A549 (cell line): ENCODE measurements at regions not wholly inside any gene's neighbourhood (a gene's known extent, or its start where the extent isn't known, plus 50 kb on each side); places are given as distances from the start of the nearest gene placed in this dataset.

Source experiments
- ATAC-seq, 2 experiments: fragments of 200-7000 bp in 1 of 2; fragments of >200 bp in 1 of 2; cut with Nextera tagmentation in 1 of 2; cut with Tn5 transposase in 1 of 2; 3 replicates each; pipeline versions ENCODE4 v1.8.0 to v1.9.1; 2018 to 2020; ENCODE audit warnings: mild to moderate bottlenecking in 1 of 2, moderate library complexity in 1 of 2
- CTCF ChIA-PET: fragments of 300-600 bp; sonication (Branson Sonifier 250); formaldehyde crosslinking; extraction: SDS; loops from one replicate; lab custom pipeline; 2021; ENCODE audit warnings: antibody characterized with exemption, inconsistent platforms; lab: Yijun Ruan, JAX
- POLR2A ChIA-PET: fragments of 350-600 bp; formaldehyde crosslinking; extraction: SDS; loops from one replicate; lab custom pipeline; 2021; ENCODE audit warnings: antibody characterized with exemption, inconsistent platforms; lab: Yijun Ruan, JAX
- DNase-seq, 2 experiments: peaks; one replicate each; pipeline versions ENCODE4 v3.0.0 to v3.0.0-alpha.2; 2011 to 2016; ENCODE audit warnings: low read depth in 1 of 2, low spot score in 1 of 2
- FAIRE-seq: peaks from 2 replicates; lab custom pipeline; 2011; peaks lifted over from hg19 to GRCh38; lab: Jason Lieb, UNC
- H3K27ac ChIP-seq, 2 experiments: fragments of >200 bp; sonication (Bioruptor Twin); formaldehyde crosslinking; 3 replicates each; pipeline ENCODE4 v1.5.1; 2016 to 2017
- H3K4me1 ChIP-seq: fragments of >200 bp; sonication (Bioruptor Twin); formaldehyde crosslinking; 3 replicates; pipeline ENCODE4 v1.6.1; 2016
- H3K4me2 ChIP-seq: fragments of >200 bp; sonication (Bioruptor Twin); formaldehyde crosslinking; 3 replicates; pipeline ENCODE4 v1.6.1; 2016
- H3K4me3 ChIP-seq: fragments of >200 bp; sonication (Bioruptor Twin); formaldehyde crosslinking; 3 replicates; pipeline ENCODE4 v1.5.1; 2016
- H3K9me3 ChIP-seq: fragments of >200 bp; sonication (Bioruptor Twin); formaldehyde crosslinking; 3 replicates; pipeline ENCODE4 v1.6.1; 2016
- BCL3 ChIP-seq: fragments of >200 bp; sonication (Bioruptor Twin); formaldehyde crosslinking; IDR thresholded peaks from 3 replicates; pipeline ENCODE4 v1.6.1; 2016
- E2F6 ChIP-seq: IDR thresholded peaks from 2 replicates; pipeline ENCODE4 v1.6.1; 2012; ENCODE audit warnings: low read depth, borderline replicate concordance
- EHMT2 ChIP-seq: fragments of 200-600 bp; sonication (generic); IDR thresholded peaks from 2 replicates; pipeline ENCODE4 v1.6.1; 2016; ENCODE audit warnings: antibody characterized with exemption, low read depth, mild to moderate bottlenecking, moderate library complexity
- ELK1 ChIP-seq: fragments of 150-350 bp; IDR thresholded peaks from 2 replicates; pipeline ENCODE4 v1.6.1; 2014; ENCODE audit warnings: low read depth, mild to moderate bottlenecking, low read length
- FOXS1 ChIP-seq: fragments of 250-450 bp; sonication (Bioruptor Pico); IDR thresholded peaks from 2 replicates; pipeline ENCODE4 v1.5.0; 2020; ENCODE audit warnings: mild to moderate bottlenecking, moderate library complexity
- GATA3 ChIP-seq: IDR thresholded peaks from 2 replicates; pipeline ENCODE4 v1.6.1; 2012; ENCODE audit warnings: borderline replicate concordance
- HEYL ChIP-seq: fragments of 250-450 bp; sonication (Bioruptor Pico); IDR thresholded peaks from 2 replicates; pipeline ENCODE4 v1.8.0; 2021; ENCODE audit warnings: mild to moderate bottlenecking, moderate library complexity
- JUN ChIP-seq, 2 experiments: fragments of >200 bp; sonication (Bioruptor Twin); formaldehyde crosslinking; IDR thresholded peaks; 2 replicates in 1 of 2; 3 replicates in 1 of 2; pipeline ENCODE4 v1.6.1; 2016 to 2017
- JUNB ChIP-seq: fragments of >200 bp; sonication (Bioruptor Twin); formaldehyde crosslinking; IDR thresholded peaks from 2 replicates; pipeline ENCODE4 v1.6.1; 2016
- KDM5A ChIP-seq: fragments of 200-600 bp; sonication (generic); IDR thresholded peaks from 2 replicates; pipeline ENCODE4 v1.6.1; 2016; ENCODE audit warnings: antibody characterized with exemption, mild to moderate bottlenecking
- MAFK ChIP-seq: fragments of 450-650 bp; IDR thresholded peaks from 2 replicates; pipeline ENCODE4 v1.6.1; 2014; ENCODE audit not compliant: partially characterized antibody
- PBX3 ChIP-seq: IDR thresholded peaks from 2 replicates; pipeline ENCODE4 v1.6.1; 2012
- POLR2AphosphoS2 ChIP-seq: conservative IDR thresholded peaks from 2 replicates; pipeline ENCODE4 v1.6.1; 2012; ENCODE audit warnings: low read length, improper control_type of control experiment, inconsistent platforms
- RAD21 ChIP-seq, 2 experiments: fragments of >200 bp in 1 of 2; sonication (Bioruptor Twin) in 1 of 2; formaldehyde crosslinking in 1 of 2; IDR thresholded peaks in 1 of 2; conservative IDR thresholded peaks in 1 of 2; 2 replicates in 1 of 2; 3 replicates in 1 of 2; pipeline ENCODE4 v1.6.1; 2012 to 2018; ENCODE audit warnings: inconsistent platforms in 1 of 2
- RARB ChIP-seq: fragments of 250-450 bp; sonication (Bioruptor Pico); IDR thresholded peaks from 2 replicates; pipeline ENCODE4 v1.8.0; 2021; ENCODE audit warnings: mild to moderate bottlenecking, moderate library complexity
- SREBF2 ChIP-seq: fragments of 450-650 bp; IDR thresholded peaks from 2 replicates; pipeline ENCODE4 v1.6.1; 2014; ENCODE audit warnings: mild to moderate bottlenecking, moderate library complexity
- USF2 ChIP-seq: fragments of 450-650 bp; IDR thresholded peaks from 2 replicates; pipeline ENCODE4 v1.6.1; 2014; ENCODE audit warnings: antibody characterized with exemption
- ZC3H11A ChIP-seq: fragments of 450-650 bp; IDR thresholded peaks from 2 replicates; pipeline ENCODE4 v1.6.1; 2014; ENCODE audit warnings: antibody characterized with exemption, mild to moderate bottlenecking
- ZFP36 ChIP-seq: fragments of 450-650 bp; IDR thresholded peaks from 2 replicates; pipeline ENCODE4 v1.6.1; 2014; ENCODE audit warnings: borderline replicate concordance; ENCODE audit not compliant: partially characterized antibody
- ZNF302 ChIP-seq: fragments of 250-450 bp; sonication (Bioruptor Pico); IDR thresholded peaks from 2 replicates; pipeline ENCODE4 v1.9.0; 2021; ENCODE audit warnings: inconsistent platforms, mild to moderate bottlenecking, moderate library complexity
- ZSCAN20 ChIP-seq: fragments of 250-450 bp; sonication (Bioruptor Pico); IDR thresholded peaks from 2 replicates; pipeline ENCODE4 v1.8.0; 2022; ENCODE audit warnings: mild to moderate bottlenecking, moderate library complexity
- WGBS: methylation state at CpG from one replicate; pipeline ENCODE4 v1.1.6; 2017; ENCODE audit errors: missing lambda C conversion rate; 5-methylcytosine and 5-hydroxymethylcytosine counted together

GRCh38 chrX:43467608-43468234 is 188.4 kb upstream of the MAOA start:
- POLR2A ChIA-PET: no interaction called here
- no peak overlapping the region for H3K4me2 ChIP-seq
- H3K27ac ChIP-seq: no peak overlapping the region
- no peaks in the 10 kb centered on the region for H3K4me1 ChIP-seq
- ATAC-seq (no peak), FAIRE-seq (no peak), DNase-seq (no peak)
- H3K4me3 ChIP-seq: no peak overlapping the region
- CTCF ChIA-PET: no interaction called here
- H3K9me3 ChIP-seq: no peaks in the 10 kb centered on the region
- TF ChIP-seq BCL3 (no peak), EHMT2 (no peak), HEYL (CRISPR knock-in tag) (no peak), ZFP36 (no peak)
- 37% methylated on average over 3 of the region's 8 CpGs for WGBS

- FAIRE-seq (no peak), DNase-seq (no peak), ATAC-seq (no peak)
- Histone ChIP-seq H3K4me2 (no peak overlapping the region), H3K4me3 (no peak overlapping the region), H3K4me1 (no peaks in the 10 kb centered on the region), H3K27ac (no peak overlapping the region), H3K9me3 (no peaks in the 10 kb centered on the region)
- TF ChIP-seq MAFK (no peak), HEYL (CRISPR knock-in tag) (no peak), SREBF2 (no peak), RARB (no peak), JUN (IDR thresholded peaks at IDR 0.05) (no peak), PBX3 (no peak), USF2 (no peak), E2F6 (no peak), RAD21 (conservative IDR thresholded peaks at IDR 0.05 in 1 of 2, IDR thresholded peaks at IDR 0.05 in 1 of 2) (no peak), POLR2AphosphoS2 (no peak), ELK1 (no peak), FOXS1 (CRISPR knock-in tag) (no peak), ZC3H11A (no peak)
- CTCF ChIA-PET: no interaction called here
- WGBS: 37% methylated on average over 2 of the region's 2 CpGs
- POLR2A ChIA-PET: no interaction called here
These were observed 186.6 kb upstream of the MAOA start for GRCh38 chrX:43469391-43470054.

GRCh38 chrX:43474321-43474720 is 181.8 kb upstream of the MAOA start:
- TF ChIP-seq ZC3H11A: no peak
- no peak for TF ChIP-seq MAFK
- TF ChIP-seq KDM5A: no peak
- TF ChIP-seq ZNF302 (CRISPR knock-in tag): no peak
- TF ChIP-seq JUNB: no peak
- no peak for TF ChIP-seq GATA3
- no peak for TF ChIP-seq ZSCAN20
- no peak for TF ChIP-seq RARB
- CTCF ChIA-PET: no interaction called here
- DNase-seq: no peak
- POLR2A ChIA-PET: no interaction called here
- no peak overlapping the region for H3K4me2 ChIP-seq
- no peak overlapping the region for H3K27ac ChIP-seq
- no peak overlapping the region for H3K4me3 ChIP-seq
- no peaks in the 10 kb centered on the region for H3K9me3 ChIP-seq
- no peak for ATAC-seq
- no peaks in the 10 kb centered on the region for H3K4me1 ChIP-seq
- WGBS: 0% methylated on average over 2 of the region's 2 CpGs
- no peak for FAIRE-seq
